DOHH2 (cell line): ENCODE measurements at regions not wholly inside any gene's neighbourhood (a gene's known extent, or its start where the extent isn't known, plus 50 kb on each side); places are given as distances from the start of the nearest gene placed in this dataset.

Source experiments
- H3F3A ChIP-seq: fragments of 200-600 bp; sonication (generic), shearing (Covaris generic); 2 replicates; pipeline ENCODE4 v1.6.0; 2016; ENCODE audit warnings: antibody characterized with exemption, mild to moderate bottlenecking; ENCODE audit not compliant: control insufficient read depth, insufficient read depth
- H3K27ac ChIP-seq: fragments of 200-600 bp; sonication (generic); 2 replicates; pipeline ENCODE4 v1.5.1; 2014; ENCODE audit warnings: low read depth, mild to moderate bottlenecking, low read length, moderate library complexity
- H3K27me3 ChIP-seq: fragments of 200-600 bp; sonication (generic); 2 replicates; pipeline ENCODE4 v1.6.1; 2014; ENCODE audit warnings: mild to moderate bottlenecking, low read length, mixed read lengths; ENCODE audit not compliant: control insufficient read depth
- H3K36me3 ChIP-seq: fragments of 200-600 bp; sonication (generic); 2 replicates; pipeline ENCODE4 v1.6.1; 2014; ENCODE audit warnings: mild to moderate bottlenecking, low read length, moderate library complexity, mixed read lengths; ENCODE audit not compliant: control insufficient read depth
- H3K4me1 ChIP-seq: fragments of 200-600 bp; sonication (generic); 2 replicates; pipeline ENCODE4 v1.6.1; 2014; ENCODE audit warnings: mild to moderate bottlenecking, low read length, mixed read lengths; ENCODE audit not compliant: control insufficient read depth
- H3K4me2 ChIP-seq: fragments of 200-600 bp; sonication (generic); 2 replicates; pipeline ENCODE4 v1.6.0; 2014; ENCODE audit warnings: mild to moderate bottlenecking, low read length, moderate library complexity
- H3K4me3 ChIP-seq: fragments of 200-600 bp; sonication (generic); 2 replicates; pipeline ENCODE4 v1.5.1; 2014; ENCODE audit warnings: mild to moderate bottlenecking, low read length, mixed read lengths
- H3K79me2 ChIP-seq: fragments of 200-600 bp; sonication (generic); 2 replicates; pipeline ENCODE4 v1.6.1; 2014; ENCODE audit warnings: mild to moderate bottlenecking, low read length, mixed read lengths; ENCODE audit not compliant: control insufficient read depth
- H3K9me2 ChIP-seq: fragments of 200-600 bp; sonication (generic); replicated peaks from 2 replicates; pipeline ENCODE4 v1.6.1; 2014; ENCODE audit warnings: mild to moderate bottlenecking, low read length, mixed read lengths; ENCODE audit not compliant: control insufficient read depth
- H3K9me3 ChIP-seq: fragments of 200-600 bp; sonication (generic); 2 replicates; pipeline ENCODE4 v1.6.1; 2014; ENCODE audit warnings: antibody characterized with exemption, low read length, mixed read lengths; ENCODE audit not compliant: control insufficient read depth, insufficient read depth
- H4K20me1 ChIP-seq: fragments of 200-600 bp; sonication (generic); 2 replicates; pipeline ENCODE4 v1.6.0; 2014; ENCODE audit warnings: low read depth, mild to moderate bottlenecking, antibody characterized with exemption, low read length, moderate library complexity; ENCODE audit not compliant: control insufficient read depth, insufficient read depth
- CTCF ChIP-seq: fragments of 200-600 bp; sonication (generic); IDR thresholded peaks from one replicate; pipeline ENCODE4 v1.5.1; 2014; ENCODE audit warnings: antibody characterized with exemption, mild to moderate bottlenecking, low read depth, low read length; ENCODE audit not compliant: poor library complexity, severe bottlenecking
- EZH2phosphoT487 ChIP-seq: fragments of 200-600 bp; sonication (generic); IDR thresholded peaks from 2 replicates; pipeline ENCODE4 v1.6.1; 2017; ENCODE audit warnings: borderline replicate concordance, mild to moderate bottlenecking, antibody characterized with exemption, low read length, moderate library complexity, mixed read lengths

DNA sequence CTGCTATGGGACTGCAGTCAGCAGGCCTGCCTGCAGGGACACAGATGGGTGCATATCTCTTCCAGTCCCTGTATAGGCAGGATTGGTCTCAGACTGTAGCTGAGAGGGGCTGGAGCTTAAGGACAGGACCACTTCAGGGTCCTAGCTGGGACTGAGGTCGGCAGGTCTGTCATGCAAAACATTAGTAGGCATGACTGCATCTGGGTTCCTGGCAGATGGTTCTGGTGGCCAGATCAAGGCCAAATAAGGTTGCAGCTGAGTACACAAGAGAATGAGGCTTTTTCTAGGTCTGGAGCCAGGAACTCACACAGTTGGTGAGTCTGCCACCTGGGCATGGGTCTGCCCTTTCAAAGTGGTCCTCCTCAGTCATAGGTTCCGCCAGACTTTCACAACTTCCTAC, 155.8 kb downstream of the TPH2 start:
- TF ChIP-seq CTCF (no peak), EZH2phosphoT487 (no peak)
- 0 out of 2 replicates have a peak, but pooled peaks cover 2% of the 10 kb centered on the region for H3K27me3 ChIP-seq
- no peak overlapping the region for H3K4me2 ChIP-seq
- H3K79me2 ChIP-seq = no peaks in the 10 kb centered on the region
- no peaks in the 10 kb centered on the region for H3K9me3 ChIP-seq
- H3K4me1 ChIP-seq = no peaks in the 10 kb centered on the region
- no peak overlapping the region for H3K4me3 ChIP-seq
- H3K36me3 ChIP-seq = no peaks in the 10 kb centered on the region
- no peaks in the 10 kb centered on the region for H3F3A ChIP-seq
- no peaks in the 10 kb centered on the region for H4K20me1 ChIP-seq
- no peaks in the 10 kb centered on the region for H3K9me2 ChIP-seq
- H3K27ac ChIP-seq = no peak overlapping the region

GRCh38 chr12:72095025-72095424, 156.4 kb downstream of the TPH2 start:
- no peaks in the 10 kb centered on the region for H4K20me1 ChIP-seq
- no peak overlapping the region for H3K4me2 ChIP-seq
- H3K79me2 ChIP-seq = no peaks in the 10 kb centered on the region
- no peak overlapping the region for H3K27ac ChIP-seq
- H3K9me3 ChIP-seq = no peaks in the 10 kb centered on the region
- no peaks in the 10 kb centered on the region for H3K9me2 ChIP-seq
- H3K27me3 ChIP-seq = 0 out of 2 replicates have a peak, but pooled peaks cover 2% of the 10 kb centered on the region
- no peak overlapping the region for H3K4me3 ChIP-seq
- no peaks in the 10 kb centered on the region for H3F3A ChIP-seq
- TF ChIP-seq EZH2phosphoT487 = no peak
- no peak for TF ChIP-seq CTCF
- H3K4me1 ChIP-seq = no peaks in the 10 kb centered on the region
- no peaks in the 10 kb centered on the region for H3K36me3 ChIP-seq

DNA sequence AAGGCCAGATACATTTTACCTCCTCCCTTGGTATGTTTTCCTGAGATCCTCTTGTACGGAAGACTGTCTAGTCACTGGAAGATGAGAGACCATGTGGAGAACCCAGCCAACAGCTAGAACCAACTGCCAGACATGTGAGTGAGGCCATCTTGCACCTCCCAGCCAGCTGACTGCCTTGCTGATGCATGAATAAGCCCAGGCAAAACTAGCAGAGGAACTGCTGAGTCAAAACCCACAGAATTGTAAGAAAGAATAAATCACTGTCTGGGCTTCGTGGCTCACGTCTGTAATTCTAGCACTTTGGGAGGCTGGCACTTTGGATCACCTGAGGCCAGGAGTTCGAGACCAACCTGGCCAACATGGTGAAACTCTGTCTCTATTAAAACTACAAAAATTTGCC, 160.0 kb downstream of the TPH2 start:
- Histone ChIP-seq H3F3A (no peaks in the 10 kb centered on the region), H3K4me1 (no peaks in the 10 kb centered on the region), H3K27me3 (no peaks in the 10 kb centered on the region), H3K4me3 (no peak overlapping the region), H3K36me3 (no peaks in the 10 kb centered on the region), H3K27ac (no peak overlapping the region), H3K79me2 (no peaks in the 10 kb centered on the region), H3K4me2 (no peak overlapping the region), H3K9me2 (no peaks in the 10 kb centered on the region), H3K9me3 (no peaks in the 10 kb centered on the region), H4K20me1 (no peaks in the 10 kb centered on the region)
- TF ChIP-seq EZH2phosphoT487 (no peak), CTCF (no peak)

DNA sequence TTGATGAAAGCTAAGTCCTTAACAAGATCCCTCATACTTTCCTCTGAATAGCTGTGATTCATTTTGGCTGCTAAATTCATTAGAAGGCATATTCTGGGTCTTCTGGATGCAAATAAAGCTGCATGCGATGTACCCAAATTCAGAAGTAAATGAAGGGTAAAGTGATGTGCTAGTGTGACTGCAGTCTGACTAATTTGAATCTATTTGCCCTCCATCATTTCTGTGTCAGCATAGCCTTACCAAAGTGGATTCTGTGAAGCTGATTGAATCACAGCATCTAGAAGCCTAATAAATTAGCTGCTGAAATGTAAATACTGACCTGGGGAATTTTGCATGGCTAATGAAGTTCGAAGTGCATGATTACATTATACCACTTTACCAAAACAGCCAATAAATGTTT, 162.2 kb downstream of the TPH2 start:
- no peak for TF ChIP-seq EZH2phosphoT487
- TF ChIP-seq CTCF = no peak
- no peak overlapping the region for H3K27ac ChIP-seq

More for the DNA sequence above, 162.2 kb downstream of the TPH2 start:
- Histone ChIP-seq H4K20me1 (no peaks in the 10 kb centered on the region), H3K9me3 (no peaks in the 10 kb centered on the region), H3K79me2 (no peaks in the 10 kb centered on the region), H3K27me3 (no peaks in the 10 kb centered on the region), H3F3A (no peaks in the 10 kb centered on the region), H3K4me3 (no peak overlapping the region), H3K9me2 (no peaks in the 10 kb centered on the region), H3K36me3 (no peaks in the 10 kb centered on the region), H3K4me2 (no peak overlapping the region), H3K4me1 (no peaks in the 10 kb centered on the region)
